GM06990 (cell line): ENCODE measurements at regions not wholly inside any gene's neighbourhood (a gene's known extent, or its start where the extent isn't known, plus 50 kb on each side); places are given as distances from the start of the nearest gene placed in this dataset.

Experiments
- DNase-seq: peaks from one replicate; pipeline ENCODE4 v3.0.0-alpha.2; 2011; ENCODE audit not compliant: insufficient read length; ENCODE audit errors: extremely low read depth
- H3K27me3 ChIP-seq: replicated peaks from 2 replicates; pipeline ENCODE4 v1.6.0; 2011; ENCODE audit warnings: low read length; ENCODE audit not compliant: control insufficient read depth, insufficient read depth
- H3K36me3 ChIP-seq: 2 replicates; pipeline ENCODE4 v1.5.1; 2011; ENCODE audit warnings: low read length; ENCODE audit not compliant: control insufficient read depth, insufficient read depth
- H3K4me3 ChIP-seq: replicated peaks from 2 replicates; pipeline ENCODE4 v1.5.1; 2011; ENCODE audit warnings: low read depth, mild to moderate bottlenecking, control low read depth, low read length
- TF ChIP-seq, protein P1 (sequence below): IDR thresholded peaks from 2 replicates; pipeline ENCODE4 v1.5.1; 2011; ENCODE audit warnings: low read length, control low read depth, mild to moderate bottlenecking, inconsistent platforms; ENCODE audit not compliant: insufficient read depth, poor library complexity, severe bottlenecking

DNA sequence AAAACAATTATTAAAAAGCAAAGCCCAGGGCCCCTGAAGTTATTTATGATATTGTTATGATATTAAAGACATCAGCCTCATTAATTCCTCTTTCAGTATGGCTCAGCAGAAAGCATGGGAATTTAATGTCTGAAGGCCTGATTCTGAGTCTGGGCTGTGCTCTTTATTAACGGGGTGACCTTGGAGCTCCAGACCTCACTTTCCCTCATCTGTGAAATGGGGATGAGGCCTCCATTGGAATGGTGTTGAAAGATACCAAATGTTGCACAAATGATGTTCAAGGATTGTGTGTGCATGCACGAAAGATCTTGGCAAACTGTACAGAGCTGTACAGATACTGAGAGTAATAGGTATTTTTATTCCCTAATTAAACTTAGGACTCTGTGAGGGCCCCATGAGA lies 92.3 kb upstream of the PCBD1 start:
- no peaks in the 10 kb centered on the region for H3K36me3 ChIP-seq
- no peak overlapping the region for H3K4me3 ChIP-seq
- DNase-seq, result no peak
- TF ChIP-seq, protein P1, sequence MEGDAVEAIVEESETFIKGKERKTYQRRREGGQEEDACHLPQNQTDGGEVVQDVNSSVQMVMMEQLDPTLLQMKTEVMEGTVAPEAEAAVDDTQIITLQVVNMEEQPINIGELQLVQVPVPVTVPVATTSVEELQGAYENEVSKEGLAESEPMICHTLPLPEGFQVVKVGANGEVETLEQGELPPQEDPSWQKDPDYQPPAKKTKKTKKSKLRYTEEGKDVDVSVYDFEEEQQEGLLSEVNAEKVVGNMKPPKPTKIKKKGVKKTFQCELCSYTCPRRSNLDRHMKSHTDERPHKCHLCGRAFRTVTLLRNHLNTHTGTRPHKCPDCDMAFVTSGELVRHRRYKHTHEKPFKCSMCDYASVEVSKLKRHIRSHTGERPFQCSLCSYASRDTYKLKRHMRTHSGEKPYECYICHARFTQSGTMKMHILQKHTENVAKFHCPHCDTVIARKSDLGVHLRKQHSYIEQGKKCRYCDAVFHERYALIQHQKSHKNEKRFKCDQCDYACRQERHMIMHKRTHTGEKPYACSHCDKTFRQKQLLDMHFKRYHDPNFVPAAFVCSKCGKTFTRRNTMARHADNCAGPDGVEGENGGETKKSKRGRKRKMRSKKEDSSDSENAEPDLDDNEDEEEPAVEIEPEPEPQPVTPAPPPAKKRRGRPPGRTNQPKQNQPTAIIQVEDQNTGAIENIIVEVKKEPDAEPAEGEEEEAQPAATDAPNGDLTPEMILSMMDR, result no peak
- no peaks in the 10 kb centered on the region for H3K27me3 ChIP-seq

DNA sequence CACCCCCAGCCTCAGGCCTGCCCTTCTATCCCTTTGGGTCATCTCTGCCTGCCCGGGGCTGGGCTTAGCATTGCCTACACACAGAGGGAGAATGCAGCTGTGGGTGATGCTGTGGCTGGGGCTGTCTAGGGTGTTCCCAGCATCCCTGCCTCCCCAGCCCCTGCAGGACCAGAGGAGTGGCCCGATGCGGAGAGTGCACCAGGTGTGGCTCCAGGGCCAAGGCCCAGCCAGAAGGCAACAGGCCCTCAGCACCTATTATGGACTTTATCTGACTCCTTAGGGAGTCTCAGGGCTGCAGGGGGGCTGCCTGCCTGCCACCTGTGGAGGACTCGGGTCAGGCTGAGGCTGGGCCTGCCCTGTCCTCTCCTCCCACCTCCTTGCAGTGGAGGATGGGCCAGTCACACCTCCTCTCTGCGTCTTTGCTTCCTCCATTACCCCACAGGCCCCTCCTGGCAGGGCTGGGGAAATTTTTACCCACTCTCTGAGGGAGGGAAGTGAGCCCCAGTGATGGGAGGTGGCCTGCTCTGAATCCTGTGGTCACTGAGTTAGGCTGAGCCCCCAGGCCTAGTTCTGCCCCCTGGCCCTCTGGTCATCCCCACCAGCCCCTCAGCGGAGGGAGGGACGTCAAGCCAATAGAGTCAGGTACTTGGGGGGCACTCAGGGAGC lies 92.9 kb upstream of the PCBD1 start:
- no peak for DNase-seq
- TF ChIP-seq, protein P1, result no peak
- Histone ChIP-seq H3K27me3 (no peaks in the 10 kb centered on the region), H3K4me3 (no peak overlapping the region), H3K36me3 (no peaks in the 10 kb centered on the region)

DNA sequence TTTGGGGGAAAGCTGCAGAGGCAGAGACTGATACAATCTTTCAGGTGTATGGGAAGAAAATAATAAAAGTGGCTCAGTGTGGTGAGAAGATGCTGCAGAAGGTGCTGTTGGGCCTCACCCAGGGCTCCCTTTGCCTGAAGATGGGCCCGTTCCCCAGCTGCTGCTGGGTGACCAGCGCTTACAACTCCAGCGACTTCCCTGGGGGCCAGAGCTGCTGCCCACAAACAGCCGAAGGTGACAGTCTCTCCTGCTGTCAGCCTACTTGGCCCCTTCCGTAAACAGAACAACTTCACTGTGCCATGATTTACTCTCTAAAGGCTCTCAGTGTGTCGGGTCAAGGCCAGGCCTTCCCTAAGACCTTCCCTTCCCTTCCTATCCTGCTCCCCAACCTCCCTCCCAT lies 93.6 kb upstream of the PCBD1 start:
- no peaks in the 10 kb centered on the region for H3K36me3 ChIP-seq
- no peak overlapping the region for H3K4me3 ChIP-seq
- TF ChIP-seq, protein P1, result no peak
- H3K27me3 ChIP-seq, result no peaks in the 10 kb centered on the region
- no peak for DNase-seq

DNA sequence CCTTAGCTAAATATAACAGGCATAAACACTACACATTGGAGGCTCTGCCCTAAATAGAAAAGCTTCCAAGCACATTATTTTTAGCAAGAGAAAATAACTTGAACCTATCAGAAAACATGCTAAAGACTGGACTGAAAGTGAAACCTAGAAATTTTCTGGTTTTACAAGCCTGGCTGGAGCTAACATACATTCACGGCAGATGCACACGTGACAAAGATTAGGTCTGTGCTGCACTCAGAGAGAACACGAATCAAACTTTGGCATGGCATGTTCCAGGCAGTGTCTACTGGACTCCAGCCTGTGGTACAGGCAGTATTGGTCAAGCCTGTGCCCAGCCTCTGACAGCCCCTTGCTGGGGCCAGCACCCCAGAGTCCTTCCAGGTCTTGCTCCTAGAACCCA lies 94.1 kb upstream of the PCBD1 start:
- TF ChIP-seq, protein P1, result no peak
- no peak overlapping the region for H3K4me3 ChIP-seq

DNA sequence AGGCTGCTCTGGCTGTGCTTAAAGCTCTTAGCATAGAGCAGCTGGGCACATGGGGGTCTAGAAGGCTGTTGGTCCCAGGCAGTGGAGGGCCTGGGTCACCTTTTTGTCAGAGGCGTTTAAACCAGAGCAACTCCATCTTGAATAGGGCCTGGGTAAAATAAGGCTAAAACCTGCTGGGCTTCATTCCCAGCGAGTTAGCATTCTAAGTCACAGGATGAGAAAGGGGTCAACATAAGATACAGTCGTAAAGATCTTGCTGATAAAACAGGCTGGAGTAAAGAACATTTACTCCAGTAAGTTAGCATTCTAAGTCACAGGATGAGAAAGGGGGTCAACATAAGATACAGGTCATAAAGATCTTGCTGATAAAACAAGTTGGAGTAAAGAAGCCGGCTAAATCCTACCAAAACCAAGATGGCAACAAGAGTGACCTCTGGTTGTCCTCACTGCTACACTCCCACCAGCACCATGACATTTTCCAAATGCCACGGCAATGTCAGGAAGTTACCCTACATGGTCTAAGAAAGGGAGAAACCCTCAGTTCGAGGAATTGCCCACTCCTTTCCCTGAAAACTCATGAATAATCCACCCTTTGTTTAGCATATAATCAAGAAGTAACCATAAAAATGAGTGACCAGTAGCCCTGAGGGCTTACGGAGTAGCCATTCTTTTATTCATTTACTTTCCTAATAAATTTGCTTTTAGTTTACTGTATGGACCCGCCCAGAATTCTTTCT lies 96.8 kb upstream of the PCBD1 start:
- H3K27me3 ChIP-seq, result no peaks in the 10 kb centered on the region
- no peaks in the 10 kb centered on the region for H3K36me3 ChIP-seq
- no peak for DNase-seq
- no peak overlapping the region for H3K4me3 ChIP-seq
- TF ChIP-seq, protein P1, result no peak

More for the DNA sequence above, 94.1 kb upstream of the PCBD1 start:
- Histone ChIP-seq H3K27me3 (no peaks in the 10 kb centered on the region), H3K36me3 (no peaks in the 10 kb centered on the region)
- DNase-seq, result no peak
